ENCODE measurements at regions not wholly inside any gene's neighbourhood (a gene's known extent, or its start where the extent isn't known, plus 50 kb on each side); places are given as distances from the start of the nearest gene placed in this dataset.

DNA sequence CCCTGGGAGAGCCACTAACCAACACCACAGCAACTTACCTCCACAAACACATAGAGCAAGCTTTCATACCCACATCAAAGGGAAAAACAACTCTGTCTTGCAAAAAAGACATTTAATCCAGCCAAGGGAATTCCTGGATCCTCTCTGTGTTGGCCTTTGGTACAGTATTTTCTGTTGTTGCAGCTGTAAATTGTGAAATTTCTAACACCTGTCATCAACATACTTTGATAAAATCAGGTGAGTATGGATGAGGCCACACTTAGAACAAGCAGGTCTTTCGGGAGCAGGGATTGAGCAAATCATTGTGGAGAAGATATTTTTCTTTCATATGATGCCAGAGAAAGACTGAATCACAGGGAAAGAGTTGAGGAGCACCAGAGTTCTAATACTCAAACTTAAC is 89.3 kb downstream of the SPTSSA start:
- TF ChIP-seq, protein P1, sequence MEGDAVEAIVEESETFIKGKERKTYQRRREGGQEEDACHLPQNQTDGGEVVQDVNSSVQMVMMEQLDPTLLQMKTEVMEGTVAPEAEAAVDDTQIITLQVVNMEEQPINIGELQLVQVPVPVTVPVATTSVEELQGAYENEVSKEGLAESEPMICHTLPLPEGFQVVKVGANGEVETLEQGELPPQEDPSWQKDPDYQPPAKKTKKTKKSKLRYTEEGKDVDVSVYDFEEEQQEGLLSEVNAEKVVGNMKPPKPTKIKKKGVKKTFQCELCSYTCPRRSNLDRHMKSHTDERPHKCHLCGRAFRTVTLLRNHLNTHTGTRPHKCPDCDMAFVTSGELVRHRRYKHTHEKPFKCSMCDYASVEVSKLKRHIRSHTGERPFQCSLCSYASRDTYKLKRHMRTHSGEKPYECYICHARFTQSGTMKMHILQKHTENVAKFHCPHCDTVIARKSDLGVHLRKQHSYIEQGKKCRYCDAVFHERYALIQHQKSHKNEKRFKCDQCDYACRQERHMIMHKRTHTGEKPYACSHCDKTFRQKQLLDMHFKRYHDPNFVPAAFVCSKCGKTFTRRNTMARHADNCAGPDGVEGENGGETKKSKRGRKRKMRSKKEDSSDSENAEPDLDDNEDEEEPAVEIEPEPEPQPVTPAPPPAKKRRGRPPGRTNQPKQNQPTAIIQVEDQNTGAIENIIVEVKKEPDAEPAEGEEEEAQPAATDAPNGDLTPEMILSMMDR (conservative IDR thresholded peaks at IDR 0.05) = no peak
- no peak for TF ChIP-seq EZH2 (IDR thresholded peaks at IDR 0.05; ENCODE audit: low read depth)
